HG03039 (cell line): ENCODE measurements at regions not wholly inside any gene's neighbourhood (a gene's known extent, or its start where the extent isn't known, plus 50 kb on each side); places are given as distances from the start of the nearest gene placed in this dataset.

Experiments used
- ATAC-seq: cut with Tn5 transposase; IDR thresholded peaks from one replicate; pipeline ENCODE4 v1.9.1; 2021; ENCODE audit warnings: mild to moderate bottlenecking, moderate library complexity; ENCODE audit not compliant: unreplicated experiment

DNA sequence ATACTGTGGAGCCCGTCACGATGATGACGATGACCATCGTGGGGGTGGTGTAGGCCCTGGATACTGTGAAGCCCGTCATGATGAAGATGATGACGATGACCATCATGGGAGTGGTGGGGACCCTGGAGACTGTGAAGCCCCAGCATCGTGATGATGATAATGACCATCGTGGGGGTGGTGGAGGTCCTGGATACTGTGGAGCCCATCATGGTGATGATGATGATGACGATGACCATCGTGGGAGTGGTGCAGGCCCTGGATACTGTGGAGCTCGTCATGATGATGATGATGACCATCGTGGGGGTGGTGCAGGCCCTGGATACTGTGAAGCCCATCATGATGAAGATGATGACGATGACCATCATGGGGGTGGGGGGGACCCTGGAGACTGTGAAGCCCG lies 81.0 kb upstream of the SALL3 start:
- no peak for ATAC-seq

DNA sequence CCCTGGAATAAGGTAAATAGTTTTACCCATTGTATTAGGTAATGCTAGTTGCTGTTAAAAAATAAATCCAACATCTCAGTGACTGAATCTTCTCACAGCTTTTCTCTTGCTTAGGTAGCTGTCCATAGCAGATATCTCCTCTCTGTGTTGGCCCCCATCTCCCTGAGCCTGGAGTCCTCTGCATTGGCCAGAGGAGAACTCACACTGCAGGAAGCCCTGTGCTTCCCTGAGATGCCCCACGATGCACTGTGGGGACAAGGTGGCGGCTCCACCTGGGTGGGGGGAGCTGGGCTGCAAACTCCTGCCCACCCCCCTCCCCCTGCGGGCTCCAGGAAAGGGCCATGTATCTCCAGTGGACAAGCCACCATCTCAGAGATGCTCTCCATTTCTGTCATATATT lies 80.4 kb upstream of the SALL3 start:
- no peak for ATAC-seq

DNA sequence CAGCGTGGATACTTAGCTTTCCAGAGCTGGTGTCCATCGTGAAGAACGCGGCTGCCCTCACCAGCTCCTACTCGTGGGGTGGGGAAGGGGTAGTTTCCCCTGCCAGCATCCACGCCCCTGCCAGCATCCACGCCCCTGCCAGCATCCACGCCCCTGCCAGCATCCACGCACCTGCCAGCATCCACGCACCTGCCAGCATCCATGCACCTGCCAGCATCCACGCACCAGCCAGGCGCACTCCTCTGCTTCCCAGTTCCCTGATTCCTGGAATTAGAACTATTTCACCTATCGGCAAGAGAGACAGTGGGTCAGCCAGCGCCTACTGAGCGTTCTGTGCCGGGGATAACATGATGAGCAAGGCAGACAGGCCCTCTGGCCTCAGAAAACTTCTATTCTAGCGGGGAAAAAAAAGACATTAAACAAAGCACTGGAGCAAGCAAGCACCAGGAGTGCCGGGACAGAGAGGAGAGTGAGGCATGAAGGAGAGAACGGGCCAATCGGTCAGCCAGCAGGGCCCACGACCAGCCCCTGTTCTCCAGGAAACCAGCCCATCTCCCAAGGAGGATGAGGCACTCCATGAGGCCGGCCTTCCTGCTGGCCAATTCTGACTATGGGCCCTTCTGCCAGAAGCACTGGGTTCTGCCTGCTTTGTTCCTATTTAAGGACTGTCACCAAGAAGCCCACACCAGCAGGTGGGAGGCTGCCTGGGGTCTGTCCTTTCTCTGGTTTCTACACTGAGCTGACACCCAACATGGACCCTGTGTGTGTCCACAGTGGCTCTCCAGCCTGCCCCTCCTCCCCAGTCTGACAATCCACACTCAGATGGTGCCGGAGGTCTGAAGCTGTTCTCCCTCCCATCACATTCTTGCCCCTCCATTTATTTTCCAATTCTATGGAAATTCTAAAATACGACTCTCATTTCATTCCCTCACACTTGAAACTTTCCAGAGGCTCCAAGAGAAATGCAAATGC lies 78.4 kb upstream of the SALL3 start:
- ATAC-seq: no peak

DNA sequence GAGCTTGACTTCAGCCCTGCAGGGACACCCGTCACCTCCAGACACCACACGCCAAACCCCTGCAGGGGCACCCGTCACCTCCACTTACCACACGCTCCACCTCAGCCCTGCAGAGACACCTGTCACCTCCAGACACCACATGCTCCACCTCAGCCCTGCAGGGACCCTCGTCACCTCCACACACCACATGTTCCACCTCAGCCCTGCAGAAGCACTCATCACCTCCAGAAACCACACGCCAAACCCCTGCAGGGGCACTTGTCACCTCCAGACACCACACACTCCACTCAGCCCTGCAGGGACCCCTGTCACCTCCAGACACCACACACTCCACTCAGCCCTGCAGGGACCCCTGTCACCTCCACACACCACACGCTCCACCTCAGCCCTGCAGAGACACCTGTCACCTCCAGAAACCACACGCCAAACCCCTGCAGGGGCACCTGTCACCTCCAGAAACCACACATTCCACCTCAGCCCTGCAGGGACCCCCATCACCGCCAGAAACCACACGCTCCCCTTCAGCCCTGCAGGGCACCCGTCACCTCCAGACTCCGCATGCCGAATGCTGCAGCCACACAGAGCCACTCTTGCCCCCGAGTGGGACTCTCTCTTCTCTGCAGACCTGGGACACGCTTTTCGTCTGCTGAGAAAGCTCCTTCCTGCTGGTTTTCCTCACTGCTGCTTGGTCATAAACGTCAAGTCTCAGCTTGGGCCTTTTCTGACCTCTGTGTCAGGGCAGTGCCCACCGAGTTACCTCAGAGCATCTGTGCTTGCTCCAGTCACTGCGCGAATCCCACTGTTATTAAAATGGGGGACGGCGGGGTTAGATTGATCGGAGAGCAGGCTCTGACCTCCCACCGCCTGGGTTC lies 77.5 kb upstream of the SALL3 start:
- no peak for ATAC-seq

DNA sequence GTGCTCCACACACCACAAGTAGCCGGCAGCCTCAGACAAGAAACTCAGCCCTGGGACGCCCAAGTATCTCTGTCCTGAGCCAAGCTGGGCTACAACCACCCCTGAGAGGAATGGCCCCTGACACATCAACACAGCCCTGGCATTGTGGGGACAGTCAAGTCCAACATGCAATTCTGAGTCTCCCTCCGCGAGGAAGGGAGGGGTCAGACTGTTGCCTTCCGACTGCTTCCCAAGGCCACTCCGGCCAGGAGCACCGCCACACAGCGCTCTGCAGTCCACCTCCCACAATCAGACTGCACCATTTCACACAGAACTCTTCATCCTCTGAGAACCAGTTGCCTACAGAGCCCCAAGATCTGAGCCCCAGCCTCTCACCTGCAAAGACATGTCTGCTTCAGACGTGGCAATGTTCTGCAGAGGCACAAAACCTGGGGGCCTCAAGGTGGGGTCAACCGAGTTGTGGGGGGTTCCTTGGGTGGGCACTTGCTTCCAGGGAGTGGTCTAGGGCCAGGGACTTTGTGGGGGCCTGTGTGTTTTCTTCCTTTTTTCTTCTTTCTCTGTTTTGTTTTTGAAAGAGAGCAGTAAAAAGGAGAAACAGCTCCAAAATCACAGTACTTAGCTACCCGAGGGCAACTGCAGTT lies 76.7 kb upstream of the SALL3 start:
- no peak for ATAC-seq

DNA sequence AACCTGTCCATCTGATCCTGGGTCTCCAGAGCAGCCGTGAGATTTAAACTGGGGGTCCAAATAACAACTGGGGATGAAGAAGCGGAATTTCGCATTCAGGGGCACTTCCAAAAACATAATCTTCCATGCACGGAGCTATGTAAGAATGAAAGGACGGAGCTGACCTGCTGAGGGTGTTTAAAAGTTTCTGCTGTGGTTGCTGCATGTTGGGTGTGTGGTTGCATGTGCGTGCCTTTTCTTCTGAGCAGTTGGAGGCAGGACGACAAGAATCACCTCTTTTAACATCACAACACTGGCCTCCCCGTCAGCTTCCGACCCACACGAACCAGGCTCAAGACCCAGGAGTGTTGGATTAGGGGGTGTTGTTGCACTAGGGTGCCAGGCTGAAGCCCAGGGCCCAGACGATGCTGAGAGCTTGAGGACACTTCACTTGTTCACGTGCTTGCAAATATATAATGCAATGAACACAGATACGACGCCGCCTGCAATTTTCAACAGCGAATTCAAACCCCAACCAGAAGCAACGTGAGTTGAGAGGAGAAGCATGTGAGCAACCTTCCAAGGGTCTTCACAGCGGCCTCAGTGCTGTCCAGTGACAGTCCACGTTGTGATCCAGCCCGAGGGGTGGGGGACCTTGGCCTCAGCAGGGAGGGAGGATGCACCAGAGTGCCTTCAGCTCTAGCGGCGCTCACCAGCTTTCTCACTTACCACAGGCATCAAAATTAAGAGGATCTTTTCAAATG lies 76.0 kb upstream of the SALL3 start:
- no peak for ATAC-seq

DNA sequence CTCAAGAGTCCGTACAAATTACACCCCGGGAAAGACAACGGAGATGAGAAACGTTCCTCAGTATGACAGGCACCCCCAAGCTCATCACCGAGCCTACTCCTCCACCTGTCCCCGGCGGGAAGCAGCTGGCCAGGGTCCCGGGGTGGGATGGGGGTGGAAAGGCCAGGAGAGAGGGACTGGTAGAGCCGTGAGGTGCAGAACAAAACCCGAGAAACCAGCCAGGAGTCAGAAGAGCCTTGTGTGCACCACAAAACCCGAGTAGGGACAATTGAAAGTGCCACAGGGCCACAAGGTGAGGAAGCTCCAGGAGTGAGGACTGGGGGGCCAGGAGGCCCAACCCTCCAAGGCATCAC lies 75.5 kb upstream of the SALL3 start:
- ATAC-seq: no peak

DNA sequence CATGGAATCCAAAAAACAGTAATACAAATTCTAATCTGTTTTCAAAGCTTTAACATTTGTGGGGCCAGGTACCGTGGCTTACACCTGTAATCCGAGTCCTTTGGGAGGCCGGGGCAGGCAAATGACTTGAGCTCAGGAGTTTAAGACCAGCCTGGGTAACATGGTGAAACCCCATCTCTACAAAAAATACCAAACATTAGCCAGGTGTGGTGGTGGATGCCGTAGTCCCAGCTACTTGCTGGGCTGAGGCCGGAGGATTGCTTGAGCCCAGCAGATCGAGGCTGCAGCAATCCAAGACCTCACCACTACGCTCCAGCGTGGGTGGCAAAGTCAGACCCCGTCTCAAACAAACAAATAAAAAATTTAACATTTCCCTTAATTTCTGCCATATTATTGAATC lies 74.3 kb upstream of the SALL3 start:
- no peak for ATAC-seq

DNA sequence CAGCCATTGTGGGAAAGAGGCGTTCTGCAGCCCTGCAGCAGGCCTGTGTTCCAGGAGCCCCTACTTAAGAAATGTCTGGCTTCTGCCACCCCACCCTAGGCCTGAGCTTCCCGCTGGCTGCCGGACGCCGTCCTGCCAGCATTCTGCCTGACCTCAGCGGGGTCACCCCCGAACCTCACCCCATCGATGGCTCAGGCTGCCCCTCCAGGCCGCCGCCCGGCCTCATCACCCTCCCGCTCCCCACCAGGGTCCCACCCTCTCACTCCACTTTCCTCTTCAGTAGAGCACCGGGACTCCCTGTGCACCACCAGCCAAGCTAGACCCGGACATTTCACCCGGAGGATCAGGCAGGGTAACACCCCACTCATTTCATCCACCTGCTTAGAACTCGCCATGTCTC lies 73.6 kb upstream of the SALL3 start:
- ATAC-seq: no peak

DNA sequence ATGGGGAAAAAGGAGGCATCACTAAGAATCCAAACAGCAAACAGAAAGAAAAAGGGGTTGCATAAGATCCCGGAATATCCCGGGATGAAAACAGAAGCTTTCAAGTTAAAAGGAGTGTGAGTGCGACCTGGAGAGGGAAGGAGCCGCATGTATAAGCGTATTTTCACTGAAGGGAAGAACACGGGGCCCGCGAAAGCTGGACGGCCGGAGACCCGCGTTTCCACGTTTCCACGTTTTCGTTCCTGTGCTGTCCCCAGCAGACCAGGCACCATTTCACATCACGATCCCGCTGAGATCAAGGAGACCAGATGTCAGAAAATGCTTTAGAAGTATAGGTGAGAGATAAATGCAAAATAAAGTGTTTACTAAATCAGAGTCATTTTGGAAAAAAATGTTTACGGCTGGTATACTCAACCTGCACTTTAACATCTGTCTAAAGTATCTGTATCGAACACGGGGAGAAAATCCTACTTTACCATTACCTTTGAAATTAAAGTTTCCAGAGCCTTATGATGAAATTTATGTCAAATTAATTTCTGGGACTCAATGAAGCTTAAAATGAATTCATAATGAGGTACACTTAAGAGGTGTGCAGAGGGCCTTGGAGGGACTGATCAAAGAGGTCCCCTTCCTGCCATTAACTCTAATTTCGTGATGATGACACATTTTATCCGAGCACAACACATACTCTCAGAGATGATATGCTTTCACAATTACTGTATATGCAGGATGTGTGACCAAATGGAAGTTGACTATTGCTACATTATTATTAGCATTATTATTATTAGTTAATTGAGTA lies 71.0 kb upstream of the SALL3 start:
- no peak for ATAC-seq

DNA sequence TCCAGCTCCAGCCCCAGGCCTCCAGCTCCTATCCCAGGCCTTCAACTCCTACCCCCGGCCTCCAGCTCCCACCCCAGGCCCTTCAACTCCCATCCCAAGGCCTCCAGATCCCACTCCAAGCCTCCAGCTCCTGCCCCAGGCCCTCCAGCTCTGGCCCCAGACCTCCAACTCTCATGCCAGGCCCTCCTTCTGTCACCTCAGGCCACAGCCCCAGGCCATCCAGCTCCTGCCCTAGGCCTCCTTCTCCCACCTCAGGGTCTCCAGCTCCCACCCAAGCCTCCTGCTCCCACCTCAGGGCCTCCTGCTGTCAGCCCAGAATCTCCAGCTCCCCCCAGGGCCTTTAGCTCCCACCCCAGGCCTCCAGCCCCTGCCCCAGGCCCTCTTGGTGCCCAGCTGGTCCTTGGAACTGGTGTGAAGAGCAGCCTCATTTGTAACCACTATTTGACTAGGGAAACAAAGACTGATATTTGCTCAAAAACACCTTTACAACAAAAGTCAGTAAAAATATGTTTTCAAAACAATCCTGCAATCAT lies 67.8 kb upstream of the SALL3 start:
- ATAC-seq: no peak

DNA sequence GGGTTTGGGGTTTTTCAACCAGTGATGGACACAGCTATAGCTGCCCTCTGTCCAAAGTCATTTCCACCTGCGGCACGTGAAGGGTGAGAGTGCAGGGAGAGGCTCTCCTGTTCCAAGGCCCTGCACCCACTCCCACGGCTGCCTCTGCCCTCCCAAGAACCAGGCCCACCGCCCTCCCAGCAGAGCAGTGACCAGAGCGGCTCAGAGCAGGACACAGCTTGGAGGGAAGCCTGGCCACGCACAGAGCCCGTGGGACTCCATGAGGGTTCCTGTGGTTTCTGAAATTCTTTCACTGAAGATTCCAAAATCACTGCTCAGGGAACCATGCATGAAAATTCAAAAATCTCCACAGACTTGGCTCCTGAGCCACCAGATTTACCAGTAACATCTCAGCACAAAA lies 67.3 kb upstream of the SALL3 start:
- no peak for ATAC-seq

DNA sequence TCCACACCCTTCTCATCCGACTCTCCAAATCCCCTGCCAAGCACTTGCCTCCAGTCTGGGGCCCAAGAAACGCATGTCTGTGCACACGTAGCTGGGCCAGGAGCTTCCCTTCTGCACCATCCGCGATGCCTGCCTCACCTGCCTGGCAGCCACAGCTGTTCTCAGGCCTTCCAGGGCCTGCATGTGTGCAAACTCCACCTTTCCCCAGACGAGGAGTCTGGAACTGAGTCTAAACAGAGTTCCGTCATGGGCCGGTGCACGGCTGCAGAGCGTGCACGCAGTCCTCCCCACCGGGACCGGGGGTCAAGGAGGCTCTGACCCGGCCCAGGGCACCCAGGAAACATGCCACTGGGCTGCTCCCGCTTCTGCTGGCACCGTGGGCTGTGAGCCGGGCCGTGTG lies 66.8 kb upstream of the SALL3 start:
- ATAC-seq: no peak

DNA sequence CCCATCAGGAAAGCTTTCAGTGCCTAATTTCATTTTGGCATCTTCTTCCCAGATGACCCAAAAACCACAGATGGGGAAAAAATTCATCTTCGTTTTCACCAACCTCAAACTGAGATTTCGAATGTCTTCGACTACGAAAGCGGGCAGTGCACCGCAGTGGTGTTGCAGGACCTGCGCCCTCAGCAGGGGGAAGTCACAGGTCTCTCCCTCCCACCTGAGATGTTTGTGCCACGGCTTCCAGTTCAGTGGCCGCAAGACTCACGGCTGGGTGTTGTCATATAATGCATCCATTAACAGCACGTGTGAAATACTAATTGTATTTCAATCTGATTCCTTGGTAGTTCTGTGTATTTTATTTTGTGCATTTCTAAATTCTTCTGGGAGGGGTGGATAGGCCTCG lies 66.2 kb upstream of the SALL3 start:
- no peak for ATAC-seq

DNA sequence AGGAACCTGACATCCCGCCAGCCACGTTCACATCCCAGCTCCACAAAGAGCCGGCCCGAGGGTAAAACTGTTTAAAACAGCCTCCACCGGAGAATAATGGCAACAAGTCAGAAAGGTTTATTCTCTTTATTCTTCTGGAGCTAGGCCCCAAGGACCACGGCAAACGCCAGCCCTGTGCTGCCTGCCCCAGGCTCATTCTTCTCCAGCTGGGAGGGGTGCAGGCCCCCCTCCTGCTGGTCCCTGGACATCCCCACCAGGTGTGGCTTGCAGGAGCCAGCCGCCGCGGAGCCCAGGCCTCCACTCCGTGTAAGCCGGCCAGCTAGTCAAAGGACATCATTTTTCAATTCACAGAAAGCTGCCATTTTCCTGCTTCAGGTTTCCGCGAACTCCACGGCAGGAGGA lies 65.8 kb upstream of the SALL3 start:
- ATAC-seq: no peak

DNA sequence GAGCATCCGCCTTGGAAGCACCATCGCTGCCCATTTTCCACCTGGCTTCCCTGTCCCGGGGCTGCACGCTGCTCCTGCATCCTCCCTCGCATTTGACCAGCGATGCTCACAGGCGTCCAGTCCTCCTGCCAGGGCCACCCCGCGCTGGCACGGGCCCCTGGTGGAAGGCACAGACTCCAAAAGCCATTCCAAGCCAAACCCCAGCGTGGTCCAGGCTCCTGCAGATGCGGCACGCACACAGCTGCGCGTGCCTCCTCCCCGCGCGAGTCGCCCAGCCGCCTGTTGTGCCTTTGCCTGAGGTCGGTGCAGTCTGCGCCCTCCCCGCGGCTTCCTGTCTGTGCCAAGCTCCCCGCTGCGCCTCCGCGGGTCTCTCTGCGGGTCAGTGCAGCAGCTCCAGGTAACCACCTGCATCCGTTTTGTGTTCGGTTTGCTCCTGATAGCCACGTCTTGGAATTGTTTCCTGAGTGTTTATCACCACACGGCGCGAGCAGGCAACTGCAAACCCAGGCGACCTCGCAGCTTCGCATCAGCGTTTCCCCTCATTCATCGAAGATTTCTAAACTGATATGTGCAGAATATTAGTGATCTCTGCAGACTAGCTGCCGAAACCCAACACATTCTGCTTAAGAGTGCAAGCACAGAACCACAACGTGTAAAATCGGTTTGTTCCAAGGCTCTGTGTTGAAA lies 65.2 kb upstream of the SALL3 start:
- ATAC-seq: no peak

DNA sequence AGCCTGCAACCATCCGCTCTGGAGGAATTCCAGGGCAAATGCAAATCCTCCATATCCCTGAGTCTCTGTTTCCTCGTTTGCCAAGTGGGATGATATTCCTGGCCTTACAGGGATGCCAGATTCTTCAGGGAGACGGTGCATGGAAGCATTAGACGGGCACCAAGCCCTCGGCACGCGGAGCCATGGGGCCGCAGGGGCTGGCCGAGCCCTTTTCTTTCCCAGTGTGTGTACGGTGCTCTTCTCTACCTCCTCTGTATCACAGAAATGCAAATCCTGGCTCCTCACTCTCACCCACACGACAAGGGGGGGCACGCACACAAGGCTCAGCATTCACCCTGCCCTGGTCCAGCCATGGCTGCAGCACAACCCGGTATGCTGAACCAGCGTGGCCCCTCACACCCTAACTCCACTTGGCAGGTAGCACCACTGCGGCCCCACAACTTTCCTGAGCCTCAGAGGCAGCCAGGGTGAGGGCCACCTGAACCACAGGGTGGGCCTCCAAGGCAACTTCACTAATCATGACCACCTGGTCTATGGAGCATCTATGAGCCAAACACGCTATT lies 64.1 kb upstream of the SALL3 start:
- no peak for ATAC-seq

DNA sequence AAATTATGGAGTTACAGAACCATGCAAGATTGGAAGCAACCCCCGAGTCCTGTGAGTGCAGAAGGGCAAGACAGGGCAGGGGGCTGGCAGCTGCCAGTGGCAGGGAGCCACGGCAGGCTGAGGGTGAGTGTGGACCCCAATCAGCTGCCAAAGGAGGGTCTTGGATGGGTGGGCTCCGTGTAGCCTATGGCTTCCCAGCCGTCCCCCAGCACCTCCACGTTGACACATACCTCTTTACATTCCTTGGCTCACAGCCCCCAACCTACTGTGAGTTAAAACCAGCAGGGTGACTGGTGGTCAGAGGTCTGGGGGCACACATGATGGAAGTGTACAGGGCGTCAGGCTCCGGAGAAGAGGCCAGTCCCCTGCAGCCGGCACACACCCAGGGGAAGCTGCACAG lies 60.9 kb upstream of the SALL3 start:
- ATAC-seq: no peak

DNA sequence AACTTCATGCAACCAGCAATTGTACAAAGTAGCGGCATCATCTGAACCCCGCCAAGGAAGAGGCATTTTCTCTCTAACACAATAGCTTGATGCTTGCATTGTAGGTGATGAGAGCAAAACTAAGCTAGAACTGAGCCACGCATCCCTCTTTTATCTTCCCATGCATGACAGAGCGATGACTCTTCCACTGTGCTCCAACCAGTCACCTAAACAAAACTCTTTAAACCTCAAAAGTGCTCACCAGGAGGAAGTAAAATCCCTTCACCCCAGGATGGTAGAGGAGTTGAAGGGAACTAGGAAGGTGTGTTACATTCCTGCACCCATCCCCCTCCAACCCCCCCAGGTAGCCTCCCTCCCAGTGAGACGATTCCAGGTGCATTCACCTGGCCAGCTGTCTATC lies 59.7 kb upstream of the SALL3 start:
- no peak for ATAC-seq
